ENCODE measurements at regions not wholly inside any gene's neighbourhood (a gene's known extent, or its start where the extent isn't known, plus 50 kb on each side); places are given as distances from the start of the nearest gene placed in this dataset.

DNA sequence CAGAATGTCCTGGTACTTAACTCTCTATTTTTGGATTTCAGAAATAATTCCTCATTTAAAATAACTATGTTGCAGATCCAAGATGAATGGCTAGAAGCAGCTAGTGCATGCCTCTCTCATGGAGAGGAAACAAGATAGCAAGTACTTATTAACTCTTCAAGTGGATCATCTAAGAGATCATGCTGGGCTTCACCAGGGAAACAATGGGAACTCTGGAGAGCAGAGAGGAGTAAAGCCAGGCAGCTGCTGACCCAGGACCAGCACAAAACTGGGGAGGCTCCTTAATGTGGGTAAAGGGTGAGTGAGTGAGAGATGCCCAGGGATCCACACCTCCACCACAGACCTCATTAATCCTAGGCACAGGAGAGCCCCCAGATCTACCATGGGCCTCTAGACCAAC is 897.8 kb upstream of the ACO1 start:
- Histone ChIP-seq H3K79me2 (ENCODE audit: control insufficient read depth in 1 of 2, insufficient read depth in 2 of 2, low read length in 2 of 2) (no peaks in the 10 kb centered on the region), H3K27ac (ENCODE audit: low read depth, low read length) (no peak overlapping the region), H2BK20ac (ENCODE audit: low read length) (no peak overlapping the region), H3K23ac (ENCODE audit: insufficient read length) (no peak overlapping the region), H2BK120ac (replicated peaks; ENCODE audit: low read depth, low read length) (no peak overlapping the region), H4K91ac (replicated peaks; ENCODE audit: insufficient read length, low read length) (no peak overlapping the region), H3K4me1 (replicated peaks in 1 of 4; ENCODE audit: control insufficient read depth in 3 of 4, insufficient read depth in 4 of 4, low read length in 3 of 4) (no peaks in the 10 kb centered on the region), H2AFZ (ENCODE audit: low read length) (peak overlapping the region; percentile 24; the same call in 1 of the 2 replicates), H2BK12ac (ENCODE audit: low read depth, low read length) (no peak overlapping the region), H3K4me3 (ENCODE audit: extremely low read depth in 1 of 4, insufficient read depth in 2 of 4, low read depth in 3 of 4, low read length in 4 of 4) (no peak overlapping the region), H3K14ac (ENCODE audit: insufficient read length) (no peak overlapping the region), H4K20me1 (replicated peaks in 1 of 2; ENCODE audit: control insufficient read depth in 1 of 2, insufficient read depth in 2 of 2, low read length in 2 of 2) (no peaks in the 10 kb centered on the region), H3K18ac (ENCODE audit: extremely low read depth, low read length) (no peak overlapping the region), H3K4me2 (ENCODE audit: insufficient read depth in 1 of 2, low read depth in 2 of 2, low read length in 2 of 2) (no peak overlapping the region), H3K36me3 (ENCODE audit: control insufficient read depth in 2 of 4, insufficient read depth in 4 of 4, low read length in 3 of 4) (no peaks in the 10 kb centered on the region), H2BK15ac (ENCODE audit: low read length) (no peak overlapping the region), H3K9me3 (ENCODE audit: insufficient read depth in 2 of 2, low read depth in 1 of 2, low read length in 1 of 2) (0 out of 4 replicates have a peak, but pooled peaks cover 0 to 2% of the 10 kb centered on the region in 2 experiments), H2BK5ac (ENCODE audit: low read depth, low read length) (no peak overlapping the region), H3K23me2 (ENCODE audit: low read depth, low read length) (no peaks in the 10 kb centered on the region), H3K4ac (replicated peaks; ENCODE audit: insufficient read length, low read depth, low read length) (no peak overlapping the region), H3K56ac (replicated peaks; ENCODE audit: insufficient read length, low read depth, low read length) (no peak overlapping the region), H4K5ac (ENCODE audit: insufficient read length, low read depth, low read length) (no peak overlapping the region), H3K27me3 (replicated peaks in 1 of 4; ENCODE audit: control insufficient read depth in 3 of 4, extremely low read depth in 1 of 4, insufficient read depth in 3 of 4, low read length in 3 of 4) (no peaks in the 10 kb centered on the region), H4K8ac (ENCODE audit: extremely low read depth, insufficient read depth, low read length) (no peak overlapping the region), H3K79me1 (ENCODE audit: low read depth, low read length) (no peaks in the 10 kb centered on the region), H2AK5ac (ENCODE audit: low read depth, low read length) (no peak overlapping the region), H3K9ac (replicated peaks in 1 of 4; ENCODE audit: extremely low read depth in 1 of 4, low read depth in 3 of 4, low read length in 3 of 4) (no peak overlapping the region)
- ChIA-PET CTCF (ENCODE audit: partially characterized antibody) (interaction anchor here (0.6 kb wide), 1 partner anchor 853 kb away, joined by 3 read pairs; no protein-coding TSS in a partner anchor), POLR2A (ENCODE audit: partially characterized antibody) (no interaction called here)
- DNase-seq (ENCODE audit: low read depth in 1 of 2, low spot score in 2 of 2): no peak
- no peak for FAIRE-seq
- TF ChIP-seq GTF2F1 (IDR thresholded peaks at IDR 0.05; ENCODE audit: borderline replicate concordance, low read depth, low read length) (no peak), JUN (IDR thresholded peaks at IDR 0.05; ENCODE audit: low read depth, low read length) (no peak), SIN3A (conservative IDR thresholded peaks at IDR 0.05 in 1 of 2, IDR thresholded peaks at IDR 0.05 in 1 of 2; ENCODE audit: low read depth in 1 of 2, low read length in 2 of 2) (no peak), SP2 (IDR thresholded peaks at IDR 0.05; ENCODE audit: low read length) (no peak)
- TF ChIP-seq, protein P1, sequence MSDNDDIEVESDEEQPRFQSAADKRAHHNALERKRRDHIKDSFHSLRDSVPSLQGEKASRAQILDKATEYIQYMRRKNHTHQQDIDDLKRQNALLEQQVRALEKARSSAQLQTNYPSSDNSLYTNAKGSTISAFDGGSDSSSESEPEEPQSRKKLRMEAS (IDR thresholded peaks at IDR 0.05): no peak
